GM23338 (cell line): ENCODE measurements at regions not wholly inside any gene's neighbourhood (a gene's known extent, or its start where the extent isn't known, plus 50 kb on each side); places are given as distances from the start of the nearest gene placed in this dataset.

ENCODE experiments used
- ATAC-seq: fragments of 200-7000 bp; cut with Tn5 transposase; 3 replicates; pipeline ENCODE4 v1.9.1; 2020
- DNase-seq: peaks from one replicate; pipeline ENCODE4 v3.0.0-alpha.2; 2015; ENCODE audit warnings: low spot score
- H2AFZ ChIP-seq: fragments of 200-600 bp; sonication (generic); 2 replicates; pipeline ENCODE4 v1.8.0; 2016; ENCODE audit warnings: antibody characterized with exemption, mild to moderate bottlenecking, moderate library complexity
- H3F3A ChIP-seq: fragments of 200-600 bp; sonication (generic); replicated peaks from 2 replicates; pipeline ENCODE4 v1.8.0; 2017; ENCODE audit warnings: antibody characterized with exemption, mixed run types, low read depth
- H3K27ac ChIP-seq: fragments of 200-600 bp; sonication (generic); 2 replicates; pipeline ENCODE4 v1.6.1; 2016; ENCODE audit warnings: low read depth
- H3K27me3 ChIP-seq: fragments of 200-600 bp; sonication (generic); 2 replicates; pipeline ENCODE4 v1.8.0; 2016; ENCODE audit warnings: mild to moderate bottlenecking, mixed run types, moderate library complexity; ENCODE audit not compliant: insufficient read depth
- H3K36me3 ChIP-seq: fragments of 200-600 bp; sonication (generic); 2 replicates; pipeline ENCODE4 v1.8.0; 2016; ENCODE audit warnings: mild to moderate bottlenecking; ENCODE audit not compliant: insufficient read depth
- H3K4me1 ChIP-seq: fragments of 200-600 bp; sonication (generic); 2 replicates; pipeline ENCODE4 v1.8.0; 2016; ENCODE audit warnings: mild to moderate bottlenecking, moderate library complexity; ENCODE audit not compliant: insufficient read depth
- H3K4me2 ChIP-seq: fragments of 200-600 bp; sonication (generic); 2 replicates; pipeline ENCODE4 v1.7.1; 2017; ENCODE audit warnings: mixed run types
- H3K4me3 ChIP-seq: fragments of 200-600 bp; sonication (generic); 2 replicates; pipeline ENCODE4 v1.6.1; 2016; ENCODE audit warnings: mixed run types
- H3K79me2 ChIP-seq: fragments of 200-600 bp; sonication (generic); replicated peaks from 2 replicates; pipeline ENCODE4 v1.8.0; 2017; ENCODE audit warnings: mild to moderate bottlenecking; ENCODE audit not compliant: insufficient read depth
- H3K9me2 ChIP-seq: fragments of 200-600 bp; sonication (generic); 2 replicates; pipeline ENCODE4 v1.8.0; 2017; ENCODE audit not compliant: insufficient read depth
- H4K20me1 ChIP-seq: fragments of 200-600 bp; sonication (generic); replicated peaks from 2 replicates; pipeline ENCODE4 v1.8.0; 2017; ENCODE audit warnings: mild to moderate bottlenecking; ENCODE audit not compliant: insufficient read depth
- H3K27ac Mint-ChIP-seq: 2 replicates; pipeline ENCODE4 v1.8.0; 2020; ENCODE audit warnings: inconsistent platforms, mild to moderate bottlenecking, moderate library complexity, mixed read lengths
- H3K27me3 Mint-ChIP-seq: 3 replicates; pipeline ENCODE4 v1.8.0; 2022; ENCODE audit warnings: low read depth, mild to moderate bottlenecking, moderate library complexity, mixed read lengths, inconsistent platforms; ENCODE audit not compliant: insufficient read depth, poor library complexity
- H3K36me3 Mint-ChIP-seq: 3 replicates; pipeline ENCODE4 v1.8.0; 2021; ENCODE audit warnings: low read depth, mild to moderate bottlenecking, inconsistent platforms, moderate library complexity, mixed read lengths
- H3K4me1 Mint-ChIP-seq: 3 replicates; pipeline ENCODE4 v1.8.0; 2020; ENCODE audit warnings: mild to moderate bottlenecking, inconsistent platforms, mixed read lengths
- H3K4me3 Mint-ChIP-seq: 3 replicates; pipeline ENCODE4 v1.8.0; 2021; ENCODE audit warnings: moderate library complexity, mild to moderate bottlenecking, inconsistent platforms, mixed read lengths
- H3K9me3 Mint-ChIP-seq: 3 replicates; pipeline ENCODE4 v1.8.0; 2020; ENCODE audit warnings: moderate library complexity, mild to moderate bottlenecking, inconsistent platforms, mixed read lengths
- CREB1 ChIP-seq: fragments of 250-450 bp; sonication (Bioruptor Pico); IDR thresholded peaks from 2 replicates; pipeline ENCODE4 v1.5.0; 2020; ENCODE audit warnings: low read depth, mild to moderate bottlenecking, moderate library complexity
- EZH2 ChIP-seq: fragments of 200-600 bp; sonication (generic); IDR thresholded peaks from one replicate; pipeline ENCODE4 v1.8.0; 2017; ENCODE audit warnings: antibody characterized with exemption, mild to moderate bottlenecking, low read depth; ENCODE audit not compliant: unreplicated experiment
- EZH2phosphoT487 ChIP-seq: fragments of 200-600 bp; sonication (generic); IDR thresholded peaks from one replicate; pipeline ENCODE4 v1.8.1; 2018; ENCODE audit warnings: antibody characterized with exemption; ENCODE audit not compliant: unreplicated experiment
- JUNB ChIP-seq: IDR thresholded peaks from one replicate; pipeline ENCODE4 v1.6.1; 2016; ENCODE audit warnings: antibody characterized with exemption; ENCODE audit not compliant: unreplicated experiment
- POLR2AphosphoS5 ChIP-seq: IDR thresholded peaks from 2 replicates; pipeline ENCODE4 v1.6.1; 2016; ENCODE audit warnings: antibody characterized with exemption, low read depth
- STAT1 ChIP-seq: IDR thresholded peaks from one replicate; pipeline ENCODE4 v1.6.1; 2016; ENCODE audit warnings: antibody characterized with exemption; ENCODE audit not compliant: unreplicated experiment
- ZNF114 ChIP-seq: fragments of 250-450 bp; sonication (Bioruptor Pico); IDR thresholded peaks from 2 replicates; pipeline ENCODE4 v1.5.0; 2020; ENCODE audit warnings: mild to moderate bottlenecking, moderate library complexity
- ZNF331 ChIP-seq: fragments of 250-450 bp; sonication (Bioruptor Pico); IDR thresholded peaks from 2 replicates; pipeline ENCODE4 v1.5.0; 2020; ENCODE audit warnings: low read depth, mild to moderate bottlenecking, moderate library complexity
- TF ChIP-seq, protein P1 (sequence below), 2 experiments: fragments of 200-600 bp in 1 of 2; sonication (generic) in 1 of 2; conservative IDR thresholded peaks; 2 replicates each; pipeline versions ENCODE4 v1.5.1 to v1.6.1; 2016 to 2017; ENCODE audit warnings: antibody characterized with exemption in 2 of 2, low read depth in 2 of 2, mild to moderate bottlenecking in 2 of 2, moderate library complexity in 1 of 2
- TF ChIP-seq, protein P2 (sequence below): fragments of 250-450 bp; sonication (Bioruptor Pico); IDR thresholded peaks from 2 replicates; pipeline ENCODE4 v1.5.0; 2020; ENCODE audit warnings: mild to moderate bottlenecking, moderate library complexity
- TF ChIP-seq, protein P3 (sequence below): IDR thresholded peaks from one replicate; pipeline ENCODE4 v1.6.1; 2018; ENCODE audit warnings: antibody characterized with exemption; ENCODE audit not compliant: unreplicated experiment

GRCh38 chr5:8253376-8253775 is 384.4 kb downstream of the MTRR start:
- TF ChIP-seq, protein P1, sequence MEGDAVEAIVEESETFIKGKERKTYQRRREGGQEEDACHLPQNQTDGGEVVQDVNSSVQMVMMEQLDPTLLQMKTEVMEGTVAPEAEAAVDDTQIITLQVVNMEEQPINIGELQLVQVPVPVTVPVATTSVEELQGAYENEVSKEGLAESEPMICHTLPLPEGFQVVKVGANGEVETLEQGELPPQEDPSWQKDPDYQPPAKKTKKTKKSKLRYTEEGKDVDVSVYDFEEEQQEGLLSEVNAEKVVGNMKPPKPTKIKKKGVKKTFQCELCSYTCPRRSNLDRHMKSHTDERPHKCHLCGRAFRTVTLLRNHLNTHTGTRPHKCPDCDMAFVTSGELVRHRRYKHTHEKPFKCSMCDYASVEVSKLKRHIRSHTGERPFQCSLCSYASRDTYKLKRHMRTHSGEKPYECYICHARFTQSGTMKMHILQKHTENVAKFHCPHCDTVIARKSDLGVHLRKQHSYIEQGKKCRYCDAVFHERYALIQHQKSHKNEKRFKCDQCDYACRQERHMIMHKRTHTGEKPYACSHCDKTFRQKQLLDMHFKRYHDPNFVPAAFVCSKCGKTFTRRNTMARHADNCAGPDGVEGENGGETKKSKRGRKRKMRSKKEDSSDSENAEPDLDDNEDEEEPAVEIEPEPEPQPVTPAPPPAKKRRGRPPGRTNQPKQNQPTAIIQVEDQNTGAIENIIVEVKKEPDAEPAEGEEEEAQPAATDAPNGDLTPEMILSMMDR (conservative IDR thresholded peaks at IDR 0.05; ENCODE audit: low read depth in 2 of 2), result no peak
- TF ChIP-seq EZH2phosphoT487 (no peak), POLR2AphosphoS5 (no peak), JUNB (no peak)
- H3K36me3 Mint-ChIP-seq, result no peaks in the 10 kb centered on the region

GRCh38 chr5:8254674-8255073 is 385.7 kb downstream of the MTRR start:
- no peak overlapping the region for H3K27ac Mint-ChIP-seq
- TF ChIP-seq, protein P2, sequence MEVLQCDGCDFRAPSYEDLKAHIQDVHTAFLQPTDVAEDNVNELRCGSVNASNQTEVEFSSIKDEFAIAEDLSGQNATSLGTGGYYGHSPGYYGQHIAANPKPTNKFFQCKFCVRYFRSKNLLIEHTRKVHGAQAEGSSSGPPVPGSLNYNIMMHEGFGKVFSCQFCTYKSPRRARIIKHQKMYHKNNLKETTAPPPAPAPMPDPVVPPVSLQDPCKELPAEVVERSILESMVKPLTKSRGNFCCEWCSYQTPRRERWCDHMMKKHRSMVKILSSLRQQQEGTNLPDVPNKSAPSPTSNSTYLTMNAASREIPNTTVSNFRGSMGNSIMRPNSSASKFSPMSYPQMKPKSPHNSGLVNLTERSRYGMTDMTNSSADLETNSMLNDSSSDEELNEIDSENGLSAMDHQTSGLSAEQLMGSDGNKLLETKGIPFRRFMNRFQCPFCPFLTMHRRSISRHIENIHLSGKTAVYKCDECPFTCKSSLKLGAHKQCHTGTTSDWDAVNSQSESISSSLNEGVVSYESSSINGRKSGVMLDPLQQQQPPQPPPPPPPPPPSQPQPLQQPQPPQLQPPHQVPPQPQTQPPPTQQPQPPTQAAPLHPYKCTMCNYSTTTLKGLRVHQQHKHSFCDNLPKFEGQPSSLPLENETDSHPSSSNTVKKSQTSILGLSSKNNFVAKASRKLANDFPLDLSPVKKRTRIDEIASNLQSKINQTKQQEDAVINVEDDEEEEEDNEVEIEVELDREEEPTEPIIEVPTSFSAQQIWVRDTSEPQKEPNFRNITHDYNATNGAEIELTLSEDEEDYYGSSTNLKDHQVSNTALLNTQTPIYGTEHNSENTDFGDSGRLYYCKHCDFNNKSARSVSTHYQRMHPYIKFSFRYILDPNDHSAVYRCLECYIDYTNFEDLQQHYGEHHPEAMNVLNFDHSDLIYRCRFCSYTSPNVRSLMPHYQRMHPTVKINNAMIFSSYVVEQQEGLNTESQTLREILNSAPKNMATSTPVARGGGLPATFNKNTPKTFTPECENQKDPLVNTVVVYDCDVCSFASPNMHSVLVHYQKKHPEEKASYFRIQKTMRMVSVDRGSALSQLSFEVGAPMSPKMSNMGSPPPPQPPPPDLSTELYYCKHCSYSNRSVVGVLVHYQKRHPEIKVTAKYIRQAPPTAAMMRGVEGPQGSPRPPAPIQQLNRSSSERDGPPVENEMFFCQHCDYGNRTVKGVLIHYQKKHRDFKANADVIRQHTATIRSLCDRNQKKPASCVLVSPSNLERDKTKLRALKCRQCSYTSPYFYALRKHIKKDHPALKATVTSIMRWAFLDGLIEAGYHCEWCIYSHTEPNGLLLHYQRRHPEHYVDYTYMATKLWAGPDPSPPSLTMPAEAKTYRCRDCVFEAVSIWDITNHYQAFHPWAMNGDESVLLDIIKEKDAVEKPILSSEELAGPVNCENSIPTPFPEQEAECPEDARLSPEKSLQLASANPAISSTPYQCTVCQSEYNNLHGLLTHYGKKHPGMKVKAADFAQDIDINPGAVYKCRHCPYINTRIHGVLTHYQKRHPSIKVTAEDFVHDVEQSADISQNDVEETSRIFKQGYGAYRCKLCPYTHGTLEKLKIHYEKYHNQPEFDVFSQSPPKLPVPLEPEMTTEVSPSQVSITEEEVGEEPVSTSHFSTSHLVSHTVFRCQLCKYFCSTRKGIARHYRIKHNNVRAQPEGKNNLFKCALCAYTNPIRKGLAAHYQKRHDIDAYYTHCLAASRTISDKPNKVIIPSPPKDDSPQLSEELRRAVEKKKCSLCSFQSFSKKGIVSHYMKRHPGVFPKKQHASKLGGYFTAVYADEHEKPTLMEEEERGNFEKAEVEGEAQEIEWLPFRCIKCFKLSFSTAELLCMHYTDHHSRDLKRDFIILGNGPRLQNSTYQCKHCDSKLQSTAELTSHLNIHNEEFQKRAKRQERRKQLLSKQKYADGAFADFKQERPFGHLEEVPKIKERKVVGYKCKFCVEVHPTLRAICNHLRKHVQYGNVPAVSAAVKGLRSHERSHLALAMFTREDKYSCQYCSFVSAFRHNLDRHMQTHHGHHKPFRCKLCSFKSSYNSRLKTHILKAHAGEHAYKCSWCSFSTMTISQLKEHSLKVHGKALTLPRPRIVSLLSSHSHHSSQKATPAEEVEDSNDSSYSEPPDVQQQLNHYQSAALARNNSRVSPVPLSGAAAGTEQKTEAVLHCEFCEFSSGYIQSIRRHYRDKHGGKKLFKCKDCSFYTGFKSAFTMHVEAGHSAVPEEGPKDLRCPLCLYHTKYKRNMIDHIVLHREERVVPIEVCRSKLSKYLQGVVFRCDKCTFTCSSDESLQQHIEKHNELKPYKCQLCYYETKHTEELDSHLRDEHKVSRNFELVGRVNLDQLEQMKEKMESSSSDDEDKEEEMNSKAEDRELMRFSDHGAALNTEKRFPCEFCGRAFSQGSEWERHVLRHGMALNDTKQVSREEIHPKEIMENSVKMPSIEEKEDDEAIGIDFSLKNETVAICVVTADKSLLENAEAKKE, result no peak
- TF ChIP-seq JUNB (no peak), CREB1 (CRISPR knock-in tag) (no peak), ZNF331 (CRISPR knock-in tag) (no peak), EZH2 (no peak), STAT1 (no peak), ZNF114 (CRISPR knock-in tag) (no peak)
- TF ChIP-seq, protein P3, sequence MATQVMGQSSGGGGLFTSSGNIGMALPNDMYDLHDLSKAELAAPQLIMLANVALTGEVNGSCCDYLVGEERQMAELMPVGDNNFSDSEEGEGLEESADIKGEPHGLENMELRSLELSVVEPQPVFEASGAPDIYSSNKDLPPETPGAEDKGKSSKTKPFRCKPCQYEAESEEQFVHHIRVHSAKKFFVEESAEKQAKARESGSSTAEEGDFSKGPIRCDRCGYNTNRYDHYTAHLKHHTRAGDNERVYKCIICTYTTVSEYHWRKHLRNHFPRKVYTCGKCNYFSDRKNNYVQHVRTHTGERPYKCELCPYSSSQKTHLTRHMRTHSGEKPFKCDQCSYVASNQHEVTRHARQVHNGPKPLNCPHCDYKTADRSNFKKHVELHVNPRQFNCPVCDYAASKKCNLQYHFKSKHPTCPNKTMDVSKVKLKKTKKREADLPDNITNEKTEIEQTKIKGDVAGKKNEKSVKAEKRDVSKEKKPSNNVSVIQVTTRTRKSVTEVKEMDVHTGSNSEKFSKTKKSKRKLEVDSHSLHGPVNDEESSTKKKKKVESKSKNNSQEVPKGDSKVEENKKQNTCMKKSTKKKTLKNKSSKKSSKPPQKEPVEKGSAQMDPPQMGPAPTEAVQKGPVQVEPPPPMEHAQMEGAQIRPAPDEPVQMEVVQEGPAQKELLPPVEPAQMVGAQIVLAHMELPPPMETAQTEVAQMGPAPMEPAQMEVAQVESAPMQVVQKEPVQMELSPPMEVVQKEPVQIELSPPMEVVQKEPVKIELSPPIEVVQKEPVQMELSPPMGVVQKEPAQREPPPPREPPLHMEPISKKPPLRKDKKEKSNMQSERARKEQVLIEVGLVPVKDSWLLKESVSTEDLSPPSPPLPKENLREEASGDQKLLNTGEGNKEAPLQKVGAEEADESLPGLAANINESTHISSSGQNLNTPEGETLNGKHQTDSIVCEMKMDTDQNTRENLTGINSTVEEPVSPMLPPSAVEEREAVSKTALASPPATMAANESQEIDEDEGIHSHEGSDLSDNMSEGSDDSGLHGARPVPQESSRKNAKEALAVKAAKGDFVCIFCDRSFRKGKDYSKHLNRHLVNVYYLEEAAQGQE, result no peak

More at GRCh38 chr5:8253376-8253775, 384.4 kb downstream of the MTRR start:
- DNase-seq (no peak), ATAC-seq (no peak)
- Mint-ChIP-seq H3K27ac (no peak overlapping the region), H3K9me3 (no peaks in the 10 kb centered on the region), H3K4me1 (peaks cover 7% of the 10 kb centered on the region), H3K4me3 (no peak overlapping the region), H3K27me3 (no peaks in the 10 kb centered on the region)
- no peaks in the 10 kb centered on the region for H3K79me2 ChIP-seq
- no peak overlapping the region for H3K4me3 ChIP-seq
- H3K27ac ChIP-seq, result no peak overlapping the region
- H3K27me3 ChIP-seq, result no peaks in the 10 kb centered on the region
- 0 out of 2 replicates have a peak, but pooled peaks cover 8% of the 10 kb centered on the region for H3K9me2 ChIP-seq
- H3K4me1 ChIP-seq, result peaks cover 1% of the 10 kb centered on the region; the same call in 1 of the 2 replicates
- no peaks in the 10 kb centered on the region for H3K36me3 ChIP-seq
- no peak overlapping the region for H3K4me2 ChIP-seq
- no peaks in the 10 kb centered on the region for H3F3A ChIP-seq
- no peaks in the 10 kb centered on the region for H4K20me1 ChIP-seq
- H2AFZ ChIP-seq, result no peak overlapping the region

More at GRCh38 chr5:8254674-8255073, 385.7 kb downstream of the MTRR start:
- Histone ChIP-seq H3K4me1 (peaks cover 4% of the 10 kb centered on the region; the same call in 1 of the 2 replicates), H3K4me2 (no peak overlapping the region), H3K27me3 (no peaks in the 10 kb centered on the region), H3K79me2 (no peaks in the 10 kb centered on the region), H3K36me3 (no peaks in the 10 kb centered on the region), H3K4me3 (no peak overlapping the region), H3K27ac (no peak overlapping the region), H2AFZ (no peak overlapping the region), H4K20me1 (no peaks in the 10 kb centered on the region), H3F3A (no peaks in the 10 kb centered on the region), H3K9me2 (0 out of 2 replicates have a peak, but pooled peaks cover 7% of the 10 kb centered on the region)
- peaks cover 10% of the 10 kb centered on the region; the same call in 2 of the 3 replicates for H3K4me1 Mint-ChIP-seq
- H3K36me3 Mint-ChIP-seq, result no peaks in the 10 kb centered on the region
- no peaks in the 10 kb centered on the region for H3K27me3 Mint-ChIP-seq
- DNase-seq (no peak), ATAC-seq (no peak)
- no peaks in the 10 kb centered on the region for H3K9me3 Mint-ChIP-seq
- H3K4me3 Mint-ChIP-seq, result no peak overlapping the region
